Stomach (tissue), 8 donors: ENCODE measurements at regions not wholly inside any gene's neighbourhood (a gene's known extent, or its start where the extent isn't known, plus 50 kb on each side); places are given as distances from the start of the nearest gene placed in this dataset.

Experiments
- DNase-seq, 2 donors: peaks; one replicate each; pipeline versions ENCODE4 v3.0.0 to v3.0.0-alpha.2; 2013 to 2019
- H3K27ac ChIP-seq, 5 donors: fragments of 200-600 bp in 4 of 5; sonication (generic) in 4 of 5; one replicate each; pipeline ENCODE4 v1.5.1; 2013 to 2019; ENCODE audit warnings: mild to moderate bottlenecking in 1 of 5, moderate library complexity in 1 of 5
- H3K27me3 ChIP-seq, 3 donors: fragments of 200-600 bp; sonication (generic); one replicate each; pipeline ENCODE4 v1.5.1; 2017 to 2019; ENCODE audit warnings: mixed run types in 1 of 3
- H3K36me3 ChIP-seq, 4 donors: fragments of 200-600 bp; sonication (generic); 1 replicate in 3 of 4; 2 replicates in 1 of 4; pipeline ENCODE4 v1.5.1; 2016 to 2019
- H3K4me1 ChIP-seq, 4 donors: fragments of 200-600 bp; sonication (generic); one replicate each; pipeline ENCODE4 v1.5.1; 2016 to 2019
- H3K4me3 ChIP-seq, 4 donors: fragments of 200-600 bp; sonication (generic) in 3 of 4; one replicate each; pipeline ENCODE4 v1.5.1; 2016 to 2019; ENCODE audit warnings: mild to moderate bottlenecking in 1 of 4
- H3K9me3 ChIP-seq, 4 donors: fragments of 200-600 bp; sonication (generic); one replicate each; pipeline ENCODE4 v1.5.1; 2016 to 2019
- EP300 ChIP-seq: sonication (generic); formaldehyde crosslinking; IDR thresholded peaks from one replicate; pipeline ENCODE4 v1.6.1; 2017; ENCODE audit warnings: antibody characterized with exemption
- POLR2A ChIP-seq, 4 donors: fragments of 450-650 bp; IDR thresholded peaks; one replicate each; pipeline ENCODE4 v1.6.1; 2016; ENCODE audit warnings: antibody characterized with exemption in 4 of 4, control low read depth in 2 of 4, mild to moderate bottlenecking in 1 of 4, moderate library complexity in 1 of 4
- POLR2AphosphoS5 ChIP-seq, 3 donors: sonication (generic); formaldehyde crosslinking; IDR thresholded peaks; one replicate each; pipeline ENCODE4 v1.6.1; 2016; ENCODE audit warnings: antibody characterized with exemption in 3 of 3
- WGBS, 5 donors: extraction: QIAGEN DNeasy Blood & Tissue Kit in 3 of 5; methylation state at CpG; one replicate each; pipeline versions ENCODE4 v1.1.5 to v1.1.7; 2013 to 2018; 5-methylcytosine and 5-hydroxymethylcytosine counted together
- intact Hi-C: fragments of 100-400 bp; cut with DNase I; formaldehyde crosslinking; loops from one replicate; pipeline ENCODE4 v1.15.1; 2023; ENCODE audit warnings: low total_unique reads
- TF ChIP-seq, protein P1 (sequence below), 7 experiments: fragments of 450-650 bp in 4 of 7; fragments of 200-600 bp in 3 of 7; sonication (generic) in 3 of 7; IDR thresholded peaks; one replicate each; pipeline ENCODE4 v1.5.1; 2016 to 2019; ENCODE audit warnings: antibody characterized with exemption in 7 of 7, control low read depth in 2 of 7, mild to moderate bottlenecking in 1 of 7
- donor health status: healthy with polysubstance abuse.
- donor health status: Bipolar disorder and iron deficiency.
- donor health status: healthy.

- Histone ChIP-seq H3K4me1 (no peaks in the 10 kb centered on the region), H3K9me3 (no peaks in the 10 kb centered on the region), H3K36me3 (no peaks in the 10 kb centered on the region), H3K4me3 (no peak overlapping the region), H3K27ac (no peak overlapping the region), H3K27me3 (no peaks in the 10 kb centered on the region)
- no peak for TF ChIP-seq POLR2A (IDR thresholded peaks at IDR 0.05)
- TF ChIP-seq, protein P1, sequence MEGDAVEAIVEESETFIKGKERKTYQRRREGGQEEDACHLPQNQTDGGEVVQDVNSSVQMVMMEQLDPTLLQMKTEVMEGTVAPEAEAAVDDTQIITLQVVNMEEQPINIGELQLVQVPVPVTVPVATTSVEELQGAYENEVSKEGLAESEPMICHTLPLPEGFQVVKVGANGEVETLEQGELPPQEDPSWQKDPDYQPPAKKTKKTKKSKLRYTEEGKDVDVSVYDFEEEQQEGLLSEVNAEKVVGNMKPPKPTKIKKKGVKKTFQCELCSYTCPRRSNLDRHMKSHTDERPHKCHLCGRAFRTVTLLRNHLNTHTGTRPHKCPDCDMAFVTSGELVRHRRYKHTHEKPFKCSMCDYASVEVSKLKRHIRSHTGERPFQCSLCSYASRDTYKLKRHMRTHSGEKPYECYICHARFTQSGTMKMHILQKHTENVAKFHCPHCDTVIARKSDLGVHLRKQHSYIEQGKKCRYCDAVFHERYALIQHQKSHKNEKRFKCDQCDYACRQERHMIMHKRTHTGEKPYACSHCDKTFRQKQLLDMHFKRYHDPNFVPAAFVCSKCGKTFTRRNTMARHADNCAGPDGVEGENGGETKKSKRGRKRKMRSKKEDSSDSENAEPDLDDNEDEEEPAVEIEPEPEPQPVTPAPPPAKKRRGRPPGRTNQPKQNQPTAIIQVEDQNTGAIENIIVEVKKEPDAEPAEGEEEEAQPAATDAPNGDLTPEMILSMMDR (IDR thresholded peaks at IDR 0.05) = no peak
- TF ChIP-seq POLR2AphosphoS5 (IDR thresholded peaks at IDR 0.05) = no peak
- WGBS, 5 donors = 62 to 83% (median 80%) methylated on average over 1 of the region's 1 CpG
- intact Hi-C loops = no loop called here
- no peak for DNase-seq
Observed at GRCh38 chr9:120107138-120107537, 472.8 kb downstream of the CDK5RAP2 start.

DNA sequence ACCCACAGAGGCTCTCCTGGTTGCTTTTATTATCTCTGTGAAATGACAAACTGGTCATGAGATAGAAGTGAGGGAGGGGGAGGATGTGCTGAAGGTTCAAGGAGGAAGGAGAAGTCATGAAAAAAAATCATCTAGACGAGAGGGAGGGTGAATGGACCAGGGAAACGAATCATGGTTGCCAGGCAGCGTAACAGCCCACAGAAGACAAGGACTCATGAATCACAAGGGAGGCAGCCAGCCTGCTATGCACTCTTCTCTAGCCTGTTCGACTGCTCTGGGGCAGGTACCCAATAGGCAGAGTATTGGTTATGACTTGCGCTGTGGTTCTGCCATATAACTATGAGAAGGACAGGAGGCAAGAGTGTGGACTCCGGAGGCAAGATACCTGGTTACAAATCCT lies 475.2 kb downstream of the CDK5RAP2 start:
- Histone ChIP-seq H3K36me3 (no peaks in the 10 kb centered on the region), H3K27ac (no peak overlapping the region), H3K27me3 (no peaks in the 10 kb centered on the region), H3K4me1 (no peaks in the 10 kb centered on the region), H3K4me3 (no peak overlapping the region), H3K9me3 (no peaks in the 10 kb centered on the region)
- intact Hi-C loops = no loop called here
- WGBS, 5 donors = 68 to 77% (median 72%) methylated on average over 6 of the region's 6 CpGs
- DNase-seq = no peak
- TF ChIP-seq, protein P1 (IDR thresholded peaks at IDR 0.05) = no peak
- TF ChIP-seq POLR2AphosphoS5 (IDR thresholded peaks at IDR 0.05) = no peak
- no peak for TF ChIP-seq EP300
- TF ChIP-seq POLR2A (IDR thresholded peaks at IDR 0.05) = no peak

DNA sequence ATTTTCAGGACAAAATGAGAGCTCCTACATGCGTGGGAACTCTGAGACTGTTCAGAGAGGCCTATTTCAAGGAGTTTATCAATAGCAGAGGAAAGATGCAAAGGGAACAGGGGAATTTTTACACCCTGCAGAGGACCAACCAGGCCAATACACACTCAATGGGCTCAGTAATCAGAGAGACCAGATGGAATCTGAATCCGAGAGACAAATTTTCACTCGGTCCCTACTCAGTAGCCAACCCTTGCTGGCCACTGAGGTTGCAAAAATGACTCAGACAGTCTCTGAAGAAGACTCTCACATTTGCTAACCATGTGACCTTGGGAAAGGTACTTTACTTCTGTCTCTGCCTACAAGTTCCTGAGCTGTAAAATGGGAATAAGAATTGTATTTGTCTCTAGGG lies 479.4 kb downstream of the CDK5RAP2 start:
- no peak for DNase-seq
- intact Hi-C loops = no loop called here
- Histone ChIP-seq H3K36me3 (no peaks in the 10 kb centered on the region), H3K9me3 (no peaks in the 10 kb centered on the region), H3K4me3 (no peak overlapping the region), H3K27ac (no peak overlapping the region), H3K4me1 (no peaks in the 10 kb centered on the region), H3K27me3 (no peaks in the 10 kb centered on the region)
- no peak for TF ChIP-seq POLR2AphosphoS5 (IDR thresholded peaks at IDR 0.05)
- TF ChIP-seq EP300 = no peak
- WGBS, 5 donors = 70 to 75% (median 72%) methylated on average over 3 of the region's 3 CpGs

DNA sequence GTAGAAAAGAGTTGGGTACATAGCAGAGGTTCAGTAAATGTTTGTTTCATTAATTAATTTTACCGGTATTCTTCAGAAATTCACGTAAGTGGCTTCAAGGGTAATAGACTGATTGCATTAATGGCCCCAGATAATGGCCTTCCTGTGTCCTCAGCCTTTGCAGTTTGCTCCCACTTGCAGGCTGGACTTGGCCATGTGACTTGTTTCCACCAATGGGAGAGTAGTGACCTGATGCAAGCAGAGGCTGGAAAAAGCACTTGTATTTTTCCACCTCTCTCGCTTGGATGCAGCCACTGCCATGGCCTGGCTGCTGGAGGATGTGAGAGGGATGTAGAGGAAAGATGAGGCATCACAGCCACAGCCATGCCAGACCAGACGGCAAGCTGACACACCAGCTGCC lies 480.9 kb downstream of the CDK5RAP2 start:
- H3K27me3 ChIP-seq = no peaks in the 10 kb centered on the region
- TF ChIP-seq, protein P1 (IDR thresholded peaks at IDR 0.05) = no peak
- TF ChIP-seq EP300 = no peak
- TF ChIP-seq POLR2AphosphoS5 (IDR thresholded peaks at IDR 0.05) = no peak
- no peak for TF ChIP-seq POLR2A (IDR thresholded peaks at IDR 0.05)
- no peak overlapping the region for H3K4me3 ChIP-seq
- intact Hi-C loops = no loop called here
- 72 to 90% (median 88%) methylated on average over 4 of the region's 4 CpGs for WGBS, 5 donors
- no peak for DNase-seq
- no peaks in the 10 kb centered on the region for H3K36me3 ChIP-seq
- H3K9me3 ChIP-seq = no peaks in the 10 kb centered on the region
- no peak overlapping the region for H3K27ac ChIP-seq
- no peaks in the 10 kb centered on the region for H3K4me1 ChIP-seq

DNA sequence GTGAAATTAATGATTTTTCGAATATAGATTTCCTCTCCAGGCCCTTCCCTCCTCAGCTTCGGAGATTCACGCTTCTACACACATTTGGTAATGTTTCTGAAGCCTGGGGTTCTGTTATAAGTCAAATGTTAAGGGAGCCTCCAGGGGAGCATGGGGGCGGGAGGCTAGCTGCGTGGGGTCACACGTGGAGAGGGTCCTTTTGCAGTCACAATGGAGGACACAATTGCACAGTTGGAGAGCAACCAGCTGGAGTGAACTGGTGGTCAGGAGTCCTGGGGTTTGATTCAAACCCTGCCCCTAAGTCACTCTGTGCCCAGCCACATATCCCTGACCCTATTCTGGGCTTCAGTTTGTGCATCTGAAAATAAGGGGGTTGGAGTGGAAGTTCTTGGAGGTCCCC lies 481.4 kb downstream of the CDK5RAP2 start:
- Histone ChIP-seq H3K4me3 (no peak overlapping the region), H3K9me3 (no peaks in the 10 kb centered on the region), H3K27me3 (no peaks in the 10 kb centered on the region), H3K4me1 (no peaks in the 10 kb centered on the region), H3K36me3 (no peaks in the 10 kb centered on the region), H3K27ac (no peak overlapping the region)
- DNase-seq = no peak
- intact Hi-C loops = no loop called here
- WGBS, 5 donors = 57 to 68% (median 65%) methylated on average over 6 of the region's 6 CpGs
- TF ChIP-seq POLR2A (IDR thresholded peaks at IDR 0.05) (no peak), POLR2AphosphoS5 (IDR thresholded peaks at IDR 0.05) (no peak), EP300 (no peak)
- TF ChIP-seq, protein P1 (IDR thresholded peaks at IDR 0.05) = no peak
